ENCODE measurements at regions not wholly inside any gene's neighbourhood (a gene's known extent, or its start where the extent isn't known, plus 50 kb on each side); places are given as distances from the start of the nearest gene placed in this dataset.

- TF ChIP-seq EZH2 (IDR thresholded peaks at IDR 0.05; ENCODE audit: insufficient read depth, low read length), result no peak
- TF ChIP-seq CTCF (IDR thresholded peaks at IDR 0.05; ENCODE audit: insufficient read depth, low read depth, low read length), result no peak
Measured at GRCh38 chr11:44496391-44496790, 69.1 kb upstream of the CD82 start.

All from astrocyte (in vitro differentiated cells and primary cell).